ENCODE measurements at regions not wholly inside any gene's neighbourhood (a gene's known extent, or its start where the extent isn't known, plus 50 kb on each side); places are given as distances from the start of the nearest gene placed in this dataset.
"Not testable (repeated sequence)": the region's sequence is repeated elsewhere in the genome, so short reads cannot be mapped to it uniquely, and the experiment has no call there.

DNA sequence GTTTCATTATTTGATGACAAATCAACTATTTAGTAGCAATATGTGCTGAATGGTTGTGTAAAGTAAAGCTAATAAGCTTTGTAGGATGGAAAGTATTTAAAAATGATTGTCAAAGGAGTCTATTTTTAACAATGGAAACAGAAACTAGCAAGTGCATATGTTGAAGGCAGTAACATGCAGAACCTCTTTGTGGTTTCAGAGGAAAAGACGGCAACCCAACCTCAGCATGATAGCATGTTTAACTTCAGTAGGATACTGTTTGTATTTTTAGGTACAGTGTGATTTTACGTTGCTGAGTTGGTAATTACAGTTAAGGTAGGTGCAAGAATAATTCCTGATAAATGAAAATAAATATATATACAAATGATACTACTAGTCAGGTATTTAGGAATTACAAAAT lies 545.4 kb downstream of the CDY1 start:
- in situ Hi-C loops (cut with MboI; ENCODE audit: low pct_unique_long_range_greater_than_20kb, low sequenced_read_pairs); DNase-seq: not testable (repeated sequence)

DNA sequence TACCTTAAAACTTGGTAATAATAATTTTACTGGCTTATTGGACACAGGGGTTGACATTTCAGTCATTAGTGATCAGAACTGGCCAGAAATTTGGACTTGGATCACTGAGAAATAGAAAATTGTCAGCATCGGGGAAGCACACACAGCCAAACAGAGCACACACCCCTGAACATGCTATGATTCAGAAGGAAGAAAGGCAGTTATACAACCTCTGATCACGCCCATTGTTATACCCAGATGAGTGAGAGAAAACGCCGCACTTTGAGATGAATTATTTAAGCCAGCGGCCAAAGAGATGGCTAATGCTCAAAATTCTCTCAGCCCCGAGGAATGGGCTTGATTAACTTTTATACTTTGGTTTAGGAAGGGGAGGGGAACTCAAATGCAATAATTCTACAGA lies 557.4 kb downstream of the CDY1 start:
- in situ Hi-C loops (cut with MboI; ENCODE audit: low pct_unique_long_range_greater_than_20kb, low sequenced_read_pairs); DNase-seq: not testable (repeated sequence)

DNA sequence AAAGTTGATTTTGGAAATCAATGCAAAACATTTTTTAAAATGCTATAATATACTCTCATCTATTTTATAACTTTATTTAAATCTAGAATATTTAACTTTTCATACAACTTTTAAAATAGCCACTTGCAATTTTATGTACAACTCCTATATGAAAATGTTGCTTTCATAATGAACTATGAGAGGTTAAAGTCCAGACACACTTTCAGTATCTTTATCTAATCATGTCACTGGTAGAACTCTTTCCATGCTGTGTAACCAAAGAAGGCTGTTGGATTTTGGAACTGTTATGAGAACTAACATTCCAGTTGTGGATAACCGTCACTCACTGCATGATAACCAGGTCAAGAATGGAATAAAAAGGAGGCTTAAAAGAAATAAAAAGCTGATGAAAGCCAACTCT lies 603.1 kb downstream of the CDY1 start:
- DNase-seq; in situ Hi-C loops (cut with MboI; ENCODE audit: low pct_unique_long_range_greater_than_20kb, low sequenced_read_pairs): not testable (repeated sequence)

DNA sequence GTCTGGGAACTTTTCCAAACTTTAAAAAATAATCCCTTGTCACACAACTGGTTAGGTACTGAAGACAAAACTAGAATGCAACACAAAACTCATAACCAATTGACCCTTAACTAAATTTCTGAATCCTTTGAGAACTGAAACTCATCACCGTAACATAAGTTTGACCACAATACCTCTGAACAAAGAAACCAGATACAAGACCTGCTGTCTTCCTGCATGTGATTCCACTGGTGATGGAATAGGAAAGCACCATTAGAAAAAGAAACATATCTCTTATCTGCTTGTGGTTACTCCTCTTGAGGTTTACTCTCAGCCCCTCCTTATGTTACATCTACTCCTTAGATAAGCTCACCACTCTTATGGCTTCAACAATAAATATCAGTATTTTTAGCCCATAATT lies 603.6 kb downstream of the CDY1 start:
- in situ Hi-C loops (cut with MboI; ENCODE audit: low pct_unique_long_range_greater_than_20kb, low sequenced_read_pairs): not testable (repeated sequence)

GRCh38 chrY:26240944-26241343 lies 619.0 kb downstream of the CDY1 start:
- DNase-seq; in situ Hi-C loops (cut with MboI; ENCODE audit: low pct_unique_long_range_greater_than_20kb, low sequenced_read_pairs): not testable (repeated sequence)

More for the DNA sequence above, 603.6 kb downstream of the CDY1 start:
- not testable (repeated sequence) for DNase-seq

DNA sequence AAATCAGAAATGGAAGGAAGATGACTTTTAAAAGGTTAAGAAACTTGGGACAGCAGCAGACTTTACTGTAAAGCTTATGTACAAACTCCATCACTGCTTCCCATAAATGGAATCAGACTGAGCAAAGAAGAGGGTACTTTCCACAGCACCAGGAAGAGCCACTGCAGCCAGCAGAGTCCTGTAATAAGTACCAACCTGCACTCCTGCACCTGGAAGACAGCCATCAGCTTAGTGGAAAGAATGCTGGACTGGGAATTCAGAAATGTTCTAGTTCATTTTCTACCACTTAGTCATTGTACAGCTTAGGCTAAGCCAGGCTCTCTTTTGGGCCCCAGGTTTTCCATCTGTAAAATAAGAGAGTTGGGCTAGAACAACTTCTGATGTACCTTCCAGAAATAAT lies 632.3 kb downstream of the CDY1 start:
- DNase-seq; in situ Hi-C loops (cut with MboI; ENCODE audit: low pct_unique_long_range_greater_than_20kb, low sequenced_read_pairs): not testable (repeated sequence)

DNA sequence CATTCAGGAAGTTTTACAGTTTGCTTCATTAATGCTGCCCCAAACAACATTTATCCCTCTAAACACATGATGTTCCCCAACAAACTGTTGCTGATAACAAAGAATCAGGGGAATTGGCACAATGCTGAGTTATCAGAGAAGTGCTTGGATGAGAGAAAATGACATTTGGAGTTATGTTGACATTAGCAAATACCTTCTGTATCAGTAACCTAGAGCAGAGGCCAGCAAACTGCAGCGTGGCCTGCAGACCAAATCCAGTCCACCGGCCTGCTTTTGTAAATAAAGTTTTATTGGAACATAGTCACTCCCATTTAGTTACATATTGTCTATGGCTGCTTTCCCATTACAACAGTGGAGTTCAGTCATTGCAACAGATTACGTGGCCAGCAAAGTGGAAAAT lies 643.5 kb downstream of the CDY1 start:
- DNase-seq; in situ Hi-C loops (cut with MboI; ENCODE audit: low pct_unique_long_range_greater_than_20kb, low sequenced_read_pairs): not testable (repeated sequence)

DNA sequence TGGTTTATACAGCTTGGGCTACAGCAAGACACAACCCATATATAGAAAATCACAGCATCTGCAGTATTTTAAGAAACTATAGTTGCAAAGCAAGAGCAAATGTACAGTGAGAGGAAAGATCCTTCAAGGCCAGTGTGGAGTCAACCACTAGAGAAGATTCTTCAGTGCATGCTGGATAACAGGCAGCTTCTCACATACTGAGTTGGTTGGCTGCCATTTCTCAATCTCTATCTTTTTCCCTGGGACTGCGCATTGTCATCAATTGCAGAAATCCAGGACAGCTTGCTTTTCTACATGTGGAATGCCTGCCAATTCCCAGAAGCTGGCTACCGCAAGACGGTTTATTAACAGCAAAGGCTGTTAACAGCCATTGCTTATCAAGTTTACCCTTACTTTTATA lies 646.5 kb downstream of the CDY1 start:
- in situ Hi-C loops (cut with MboI; ENCODE audit: low pct_unique_long_range_greater_than_20kb, low sequenced_read_pairs); DNase-seq: not testable (repeated sequence)

DNA sequence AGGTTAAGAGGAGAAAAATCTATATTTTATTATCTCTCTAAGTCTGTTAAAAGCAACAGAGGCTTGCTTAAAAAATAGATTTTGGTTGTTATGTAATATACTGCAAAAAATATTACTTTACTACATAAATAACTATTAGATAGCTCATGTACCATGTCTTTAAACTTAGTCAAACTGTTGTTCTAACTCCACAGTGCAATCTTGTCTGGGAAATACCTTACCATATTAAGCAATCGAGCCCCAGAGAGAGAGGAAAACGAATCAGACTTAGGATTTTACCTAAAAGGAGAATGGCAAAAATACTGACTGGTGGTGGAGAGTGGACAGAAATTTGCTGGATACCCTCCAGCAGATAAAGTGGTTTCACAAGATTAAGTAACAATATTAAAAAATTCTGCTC lies 647.0 kb downstream of the CDY1 start:
- in situ Hi-C loops (cut with MboI; ENCODE audit: low pct_unique_long_range_greater_than_20kb, low sequenced_read_pairs); DNase-seq: not testable (repeated sequence)

GRCh38 chrY:26273089-26273488 lies 651.2 kb downstream of the CDY1 start:
- in situ Hi-C loops (cut with MboI; ENCODE audit: low pct_unique_long_range_greater_than_20kb, low sequenced_read_pairs); DNase-seq: not testable (repeated sequence)

DNA sequence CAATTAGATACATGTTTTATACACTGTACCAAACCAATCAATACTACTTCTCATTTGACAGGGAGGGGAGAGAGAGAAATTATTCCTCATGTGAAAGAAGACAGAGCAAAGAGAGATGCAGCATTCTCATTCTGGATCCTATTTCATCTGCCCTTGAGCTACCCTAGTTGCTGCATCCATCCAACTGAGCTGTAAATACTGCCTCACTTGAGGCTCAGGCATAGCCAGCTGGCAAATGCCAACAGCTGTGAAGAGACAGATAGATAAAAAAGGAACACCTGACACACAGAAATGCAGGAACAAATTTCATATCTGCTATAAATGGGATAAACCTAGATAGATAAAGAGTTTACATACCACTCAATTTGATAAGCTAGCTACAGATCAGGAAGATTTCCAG lies 684.1 kb downstream of the CDY1 start:
- in situ Hi-C loops (cut with MboI; ENCODE audit: low pct_unique_long_range_greater_than_20kb, low sequenced_read_pairs); DNase-seq: not testable (repeated sequence)

GRCh38 chrY:26306630-26307385 lies 684.9 kb downstream of the CDY1 start:
- in situ Hi-C loops (cut with MboI; ENCODE audit: low pct_unique_long_range_greater_than_20kb, low sequenced_read_pairs); DNase-seq: not testable (repeated sequence)

DNA sequence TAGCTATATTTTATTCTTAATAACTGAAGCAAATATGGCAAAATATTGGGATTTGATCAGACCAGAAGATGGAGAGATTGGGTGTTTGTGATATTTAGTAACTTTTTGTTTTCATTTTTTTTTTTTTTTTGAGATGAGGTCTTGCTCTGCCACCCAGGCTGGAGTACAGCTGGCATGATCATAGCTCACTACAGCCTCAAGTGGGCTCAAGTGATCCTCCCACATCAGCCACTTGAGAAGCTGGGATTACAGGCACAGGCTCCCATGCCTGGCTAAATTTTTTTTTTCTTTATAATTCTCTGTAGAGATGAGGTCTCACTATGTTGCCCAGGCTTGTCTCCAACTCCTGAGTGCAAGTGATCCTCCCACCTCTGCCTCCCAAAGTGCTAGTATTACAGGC lies 686.4 kb downstream of the CDY1 start:
- DNase-seq; in situ Hi-C loops (cut with MboI; ENCODE audit: low pct_unique_long_range_greater_than_20kb, low sequenced_read_pairs): not testable (repeated sequence)

DNA sequence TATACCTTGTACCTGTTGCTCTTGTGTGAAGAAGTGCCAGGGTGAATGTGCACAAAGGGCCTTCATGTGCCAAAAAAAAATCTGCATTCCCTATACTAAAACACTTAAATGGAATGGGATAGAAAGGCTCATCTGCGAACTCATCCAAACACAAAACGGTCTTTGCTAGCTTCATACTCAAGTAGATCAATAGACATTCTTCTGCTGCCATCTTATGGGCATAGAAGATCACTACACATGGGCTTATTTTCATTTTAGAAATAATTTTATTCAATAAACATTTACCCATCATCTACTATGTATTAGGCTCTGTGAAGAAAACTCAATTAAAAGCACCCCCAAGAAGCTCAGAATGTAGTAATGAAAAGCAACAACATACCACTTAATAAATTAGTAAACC lies 693.1 kb downstream of the CDY1 start:
- in situ Hi-C loops (cut with MboI; ENCODE audit: low pct_unique_long_range_greater_than_20kb, low sequenced_read_pairs): not testable (repeated sequence)
- DNase-seq: peak; percentile 23

DNA sequence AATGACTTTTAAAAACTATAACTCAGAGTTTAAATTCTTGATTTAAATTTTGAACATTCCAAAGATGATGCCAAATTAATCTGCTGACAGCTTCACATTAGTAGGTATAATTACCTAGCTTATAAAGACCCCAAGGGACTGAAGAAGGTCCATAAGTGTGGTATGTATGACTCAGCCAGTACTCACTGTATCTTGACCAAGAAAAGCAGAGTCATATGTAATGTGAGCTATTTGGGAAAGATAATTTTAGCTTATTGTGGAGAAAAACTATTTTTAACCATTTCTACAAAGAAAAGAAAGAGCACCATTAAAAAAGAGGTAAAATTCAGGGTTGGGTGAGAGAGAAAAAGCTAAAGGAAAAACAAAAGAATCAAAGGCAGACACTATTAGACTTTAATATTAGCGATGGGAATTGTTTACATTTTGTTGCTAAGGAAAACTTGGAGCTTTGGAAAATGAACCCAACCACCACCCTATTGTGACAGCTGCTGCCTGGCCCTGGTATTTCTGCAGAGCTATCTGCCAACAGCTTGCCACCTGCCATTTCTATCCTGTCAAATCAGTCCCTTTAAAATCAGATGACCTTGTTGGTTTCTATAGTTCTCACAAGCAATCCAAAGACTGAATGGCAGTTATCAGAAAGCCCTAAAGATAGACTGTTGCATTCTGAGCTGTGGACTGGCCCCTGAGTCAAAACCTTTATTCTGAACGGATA lies 697.7 kb downstream of the CDY1 start:
- DNase-seq; in situ Hi-C loops (cut with MboI; ENCODE audit: low pct_unique_long_range_greater_than_20kb, low sequenced_read_pairs): not testable (repeated sequence)

- in situ Hi-C loops (cut with MboI; ENCODE audit: low pct_unique_long_range_greater_than_20kb, low sequenced_read_pairs); DNase-seq: not testable (repeated sequence)
These were observed 700.8 kb downstream of the CDY1 start for GRCh38 chrY:26322756-26323155.

GRCh38 chrY:26352931-26353330 lies 731.0 kb downstream of the CDY1 start:
- in situ Hi-C loops (cut with MboI; ENCODE audit: low pct_unique_long_range_greater_than_20kb, low sequenced_read_pairs); DNase-seq: not testable (repeated sequence)

DNA sequence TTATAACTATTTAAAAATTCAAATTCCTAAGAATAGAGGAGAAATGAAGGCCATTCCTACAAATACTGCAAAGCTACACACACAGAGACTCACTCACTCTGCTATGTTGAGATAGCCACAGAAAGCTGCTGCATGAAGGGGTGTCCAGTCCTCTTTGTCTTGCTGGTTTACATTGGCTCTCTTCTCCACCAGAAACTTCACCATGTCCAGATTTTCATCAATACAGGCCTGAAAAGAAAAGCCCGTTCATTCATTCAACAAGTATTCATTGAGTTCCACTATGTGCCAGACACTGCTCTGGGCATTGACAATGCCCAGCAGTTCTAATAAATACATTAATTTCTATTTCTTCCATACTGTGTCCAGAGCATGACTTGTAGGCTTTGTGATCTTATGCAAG lies 732.3 kb downstream of the CDY1 start:
- in situ Hi-C loops (cut with MboI; ENCODE audit: low pct_unique_long_range_greater_than_20kb, low sequenced_read_pairs): no loop called here
- DNase-seq: no peak

DNA sequence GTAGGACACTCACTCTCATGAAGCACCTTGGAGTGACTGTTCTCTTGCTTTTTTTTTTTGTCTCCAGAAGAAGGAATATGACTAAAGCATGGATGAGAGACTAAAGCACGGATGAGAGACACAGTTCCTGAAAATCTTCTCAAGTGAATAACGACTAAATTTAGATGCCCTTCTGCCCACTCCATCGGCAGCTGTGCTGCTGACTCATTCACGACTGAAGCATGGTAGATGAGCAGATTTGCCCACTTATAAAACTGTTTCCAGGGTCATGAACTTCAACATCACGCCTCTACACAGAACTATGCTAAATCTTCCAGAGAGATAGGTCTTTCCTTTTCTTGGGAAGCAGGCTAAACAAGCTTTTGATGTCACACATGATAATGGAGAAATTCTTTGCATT lies 738.0 kb downstream of the CDY1 start:
- DNase-seq; in situ Hi-C loops (cut with MboI; ENCODE audit: low pct_unique_long_range_greater_than_20kb, low sequenced_read_pairs): not testable (repeated sequence)

- in situ Hi-C loops (cut with MboI; ENCODE audit: low pct_unique_long_range_greater_than_20kb, low sequenced_read_pairs); DNase-seq: not testable (repeated sequence)
These were observed 738.6 kb downstream of the CDY1 start for GRCh38 chrY:26360472-26360871.
